Ovary (tissue), 3 donors: ENCODE measurements at regions not wholly inside any gene's neighbourhood (a gene's known extent, or its start where the extent isn't known, plus 50 kb on each side); places are given as distances from the start of the nearest gene placed in this dataset.

ENCODE experiments used
- EP300 ChIP-seq: sonication (generic); formaldehyde crosslinking; IDR thresholded peaks from one replicate; pipeline ENCODE4 v1.6.1; 2017; ENCODE audit warnings: antibody characterized with exemption
- POLR2A ChIP-seq: fragments of 450-650 bp; IDR thresholded peaks from one replicate; pipeline ENCODE4 v1.6.1; 2017; ENCODE audit warnings: antibody characterized with exemption, mild to moderate bottlenecking, moderate library complexity
- TF ChIP-seq, protein P1 (sequence below), 3 donors: fragments of 450-650 bp in 2 of 3; fragments of 200-600 bp in 1 of 3; IDR thresholded peaks; one replicate each; pipeline versions ENCODE4 v1.5.1 to v1.8.0; 2016 to 2022; ENCODE audit warnings: antibody characterized with exemption in 3 of 3, mild to moderate bottlenecking in 1 of 3
- donor health status: DM: no; HTN: no; CAD: no.

GRCh38 chr14:71314717-71315116 is 407.5 kb downstream of the PCNX1 start:
- TF ChIP-seq, protein P1, sequence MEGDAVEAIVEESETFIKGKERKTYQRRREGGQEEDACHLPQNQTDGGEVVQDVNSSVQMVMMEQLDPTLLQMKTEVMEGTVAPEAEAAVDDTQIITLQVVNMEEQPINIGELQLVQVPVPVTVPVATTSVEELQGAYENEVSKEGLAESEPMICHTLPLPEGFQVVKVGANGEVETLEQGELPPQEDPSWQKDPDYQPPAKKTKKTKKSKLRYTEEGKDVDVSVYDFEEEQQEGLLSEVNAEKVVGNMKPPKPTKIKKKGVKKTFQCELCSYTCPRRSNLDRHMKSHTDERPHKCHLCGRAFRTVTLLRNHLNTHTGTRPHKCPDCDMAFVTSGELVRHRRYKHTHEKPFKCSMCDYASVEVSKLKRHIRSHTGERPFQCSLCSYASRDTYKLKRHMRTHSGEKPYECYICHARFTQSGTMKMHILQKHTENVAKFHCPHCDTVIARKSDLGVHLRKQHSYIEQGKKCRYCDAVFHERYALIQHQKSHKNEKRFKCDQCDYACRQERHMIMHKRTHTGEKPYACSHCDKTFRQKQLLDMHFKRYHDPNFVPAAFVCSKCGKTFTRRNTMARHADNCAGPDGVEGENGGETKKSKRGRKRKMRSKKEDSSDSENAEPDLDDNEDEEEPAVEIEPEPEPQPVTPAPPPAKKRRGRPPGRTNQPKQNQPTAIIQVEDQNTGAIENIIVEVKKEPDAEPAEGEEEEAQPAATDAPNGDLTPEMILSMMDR (IDR thresholded peaks at IDR 0.05), result no peak
- TF ChIP-seq POLR2A (no peak), EP300 (no peak)
